GM18861 (cell line): ENCODE measurements at regions not wholly inside any gene's neighbourhood (a gene's known extent, or its start where the extent isn't known, plus 50 kb on each side); places are given as distances from the start of the nearest gene placed in this dataset.
"Not testable (repeated sequence)": the region's sequence is repeated elsewhere in the genome, so short reads cannot be mapped to it uniquely, and the experiment has no call there.

Experiments
- ATAC-seq: cut with Tn5 transposase; IDR thresholded peaks from one replicate; pipeline ENCODE4 v1.9.1; 2021; ENCODE audit not compliant: unreplicated experiment

DNA sequence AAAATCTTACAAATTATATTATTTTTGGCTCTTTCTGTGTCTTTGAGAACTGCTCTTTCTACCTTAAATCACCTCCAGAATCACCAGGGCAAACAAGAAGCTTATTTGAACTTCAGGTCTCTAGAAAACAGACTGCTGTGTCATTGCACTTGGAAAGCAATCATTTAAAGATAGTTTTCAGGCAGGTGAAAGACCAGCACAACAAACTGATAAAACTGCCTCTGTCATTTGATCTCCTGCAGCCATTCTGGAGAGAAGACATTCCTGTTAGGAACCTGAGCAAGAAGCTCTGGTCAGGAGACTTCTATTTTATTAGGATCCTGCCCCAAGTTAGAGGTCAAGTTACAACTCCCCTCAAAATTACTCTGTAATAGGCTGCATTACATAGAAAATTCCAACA is 50.7 kb upstream of the AP4E1 start:
- no peak for ATAC-seq

- peak; percentile 97 for ATAC-seq
Observed at GRCh38 chr15:50854601-50855490, 53.6 kb upstream of the AP4E1 start.

- ATAC-seq: no peak
Observed at GRCh38 chr15:50850003-50850402, 58.5 kb upstream of the AP4E1 start.

- ATAC-seq: no peak
Observed at GRCh38 chr15:50848349-50848748, 60.1 kb upstream of the AP4E1 start.

- ATAC-seq: not testable (repeated sequence)
Observed at GRCh38 chr15:50845181-50845580, 63.3 kb upstream of the AP4E1 start.

GRCh38 chr15:50840520-50840919 is 68.0 kb upstream of the AP4E1 start:
- no peak for ATAC-seq

DNA sequence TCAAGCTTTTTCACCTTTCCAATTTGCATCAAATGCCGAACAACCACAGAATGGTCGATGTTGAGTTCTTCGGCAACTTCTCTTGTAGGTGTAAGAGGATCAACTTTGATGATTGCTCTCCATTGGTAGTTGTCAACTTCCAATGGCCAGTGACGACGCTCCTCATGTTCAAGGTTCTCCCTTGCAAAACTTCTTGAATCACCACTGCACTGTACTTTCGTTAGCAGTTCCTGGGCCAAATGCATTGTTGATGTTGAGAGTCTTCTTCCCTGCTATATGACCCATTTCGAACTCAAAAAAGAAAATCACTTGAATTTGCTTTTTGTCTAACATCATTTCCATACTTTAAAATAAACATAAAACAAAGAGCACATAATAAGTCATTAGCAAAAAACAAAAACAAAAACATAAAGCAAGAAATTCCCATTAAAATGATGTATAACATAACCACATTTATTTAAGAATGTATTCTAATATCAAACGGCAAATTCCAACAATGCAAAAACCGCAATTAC is 71.2 kb upstream of the AP4E1 start:
- no peak for ATAC-seq

DNA sequence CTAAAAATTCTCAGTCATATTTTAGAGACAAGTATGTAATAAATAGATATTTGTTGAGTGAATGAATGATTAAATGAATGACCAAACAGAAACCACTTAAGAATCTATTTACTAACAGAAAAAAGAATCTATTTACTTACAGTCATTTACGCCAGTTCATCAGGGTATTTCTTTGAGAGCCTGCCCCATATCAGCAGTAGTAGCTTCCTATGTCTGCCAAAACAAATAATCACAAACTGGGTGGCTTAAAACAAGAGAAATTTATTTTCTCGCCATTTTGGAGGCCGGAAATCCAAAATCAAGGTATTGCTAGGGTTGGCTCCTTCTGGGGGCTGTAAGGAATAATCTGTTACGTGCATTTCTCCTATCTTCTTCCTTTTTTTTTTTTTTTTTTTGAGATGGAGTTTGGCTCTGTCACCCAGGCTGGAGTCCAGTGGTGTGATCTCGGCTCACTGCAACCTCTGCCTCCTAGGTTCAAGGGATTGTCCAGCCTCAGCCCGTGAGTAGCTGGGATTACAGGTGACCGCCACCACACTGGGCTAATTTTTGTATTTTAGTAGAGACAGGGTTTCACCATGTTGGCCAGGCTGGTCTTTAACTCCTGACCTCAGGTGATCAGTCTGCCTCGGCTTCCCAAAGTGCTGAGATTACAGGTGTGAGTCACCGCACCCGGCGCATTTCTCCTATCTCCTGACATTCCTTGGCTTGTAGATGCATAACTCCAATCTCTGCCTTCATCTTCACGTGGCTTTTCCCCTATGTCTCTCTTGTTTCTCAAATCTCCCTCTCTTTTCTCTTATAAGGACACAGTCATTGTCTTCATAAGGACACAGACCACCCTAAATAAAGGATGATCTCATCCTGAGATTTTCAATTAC is 65.2 kb upstream of the SPPL2A start:
- no peak for ATAC-seq

- no peak for ATAC-seq
Observed at GRCh38 chr15:50828610-50829206, 63.2 kb upstream of the SPPL2A start.

- ATAC-seq: no peak
Observed at GRCh38 chr15:50825946-50826345, 60.4 kb upstream of the SPPL2A start.

- ATAC-seq: no peak
Observed at GRCh38 chr15:50824514-50824913, 59.0 kb upstream of the SPPL2A start.

DNA sequence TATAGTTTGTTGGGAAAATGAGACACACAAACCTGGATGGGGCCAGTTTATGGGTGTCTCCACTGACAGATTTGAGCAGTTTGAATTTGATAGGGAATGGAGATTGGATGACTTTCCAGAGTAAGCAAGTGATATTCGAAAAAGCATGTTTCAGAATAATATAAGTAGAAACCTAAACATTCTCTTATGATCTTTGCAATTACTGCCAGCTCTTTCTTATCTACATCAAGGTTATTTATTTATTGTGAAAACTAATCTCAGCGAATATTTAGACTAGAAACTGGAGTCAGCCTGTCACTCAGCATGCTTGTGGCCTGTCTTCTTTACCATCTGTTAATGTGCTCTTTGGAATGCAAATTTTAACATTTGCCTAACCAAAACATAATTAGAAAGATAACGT is 57.8 kb upstream of the SPPL2A start:
- ATAC-seq: no peak

- no peak for ATAC-seq
Observed at GRCh38 chr15:50821476-50821875, 56.0 kb upstream of the SPPL2A start.

DNA sequence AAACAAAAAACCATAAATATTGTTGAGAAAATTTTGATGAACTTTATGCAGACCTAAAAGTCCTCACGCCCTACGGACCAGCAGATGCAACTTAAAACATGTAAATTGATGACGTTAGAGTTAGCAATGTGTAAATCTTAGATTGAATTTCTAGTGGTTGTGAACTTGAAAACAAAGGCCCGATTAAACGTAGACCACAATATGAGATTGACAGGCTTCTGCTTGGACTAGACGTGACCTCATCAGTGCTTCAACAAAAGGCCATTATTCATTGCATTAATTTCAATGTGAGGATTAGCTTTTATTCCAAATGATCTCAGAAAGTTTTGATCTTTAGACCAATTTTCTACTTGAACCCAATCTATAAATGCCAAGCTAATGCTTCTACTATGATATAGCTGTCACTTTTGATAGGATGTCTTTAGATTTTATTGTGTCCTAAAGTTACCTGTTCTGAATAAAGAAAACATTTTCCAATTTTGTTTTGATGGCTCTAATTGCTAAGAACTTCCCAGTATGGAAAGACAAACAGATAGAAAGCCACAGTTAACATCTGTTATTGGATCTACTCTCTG is 55.4 kb upstream of the SPPL2A start:
- no peak for ATAC-seq

DNA sequence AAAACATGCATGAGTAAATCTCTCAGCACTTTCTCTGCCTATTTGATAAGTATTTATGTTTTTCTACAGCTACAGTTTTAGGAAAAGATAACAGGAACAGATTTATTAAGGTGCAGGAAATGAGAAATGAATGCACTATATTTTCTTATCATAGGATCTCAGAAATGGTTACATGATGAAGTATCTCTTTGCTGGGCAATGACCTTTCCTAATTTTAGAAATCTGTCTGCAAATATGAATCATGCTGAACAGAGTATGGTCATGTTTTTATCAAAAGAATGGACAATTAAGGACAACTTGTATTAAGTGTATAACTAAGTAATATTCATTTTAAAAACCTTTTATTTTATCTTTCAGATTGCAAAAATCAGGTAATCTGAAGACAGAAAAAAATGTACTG is 53.8 kb upstream of the SPPL2A start:
- ATAC-seq: no peak

DNA sequence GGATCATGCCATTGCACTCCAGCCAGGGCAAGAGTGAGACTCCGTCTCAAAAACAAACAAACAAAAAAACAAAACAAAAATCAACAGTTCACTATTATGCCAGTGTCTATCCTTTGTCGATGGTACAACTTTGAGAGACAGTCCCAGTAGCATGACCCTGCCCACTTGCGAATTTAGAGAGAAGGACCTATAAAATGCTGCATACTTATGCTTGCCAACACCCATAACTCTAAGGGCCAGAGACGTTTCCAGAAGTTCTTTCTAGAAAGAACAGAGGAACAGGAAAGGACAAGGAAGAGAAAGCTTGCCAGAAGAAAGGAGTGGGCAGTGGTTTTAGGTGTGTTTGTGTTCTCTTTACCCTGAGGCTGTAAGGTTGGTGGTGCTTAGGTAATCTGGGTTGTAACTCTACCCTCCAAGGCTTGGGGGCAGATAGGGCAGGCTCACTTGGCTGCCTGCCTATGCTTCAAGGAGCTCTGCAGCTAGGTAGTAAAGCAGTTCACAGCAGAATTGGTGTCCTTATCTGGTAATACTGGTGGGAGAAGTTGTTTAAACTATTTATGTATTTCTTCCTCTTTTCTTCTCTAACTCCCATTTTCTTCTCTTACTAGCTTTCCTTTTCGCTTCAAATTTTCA is 50.6 kb upstream of the SPPL2A start:
- ATAC-seq: no peak
